Mesenchymal stem cell (in vitro differentiated cells and primary cell): ENCODE measurements at regions not wholly inside any gene's neighbourhood (a gene's known extent, or its start where the extent isn't known, plus 50 kb on each side); places are given as distances from the start of the nearest gene placed in this dataset.

ENCODE experiments used
- DNase-seq: peaks from one replicate; pipeline ENCODE4 v3.0.0-alpha.2; 2013
- H2AFZ ChIP-seq: one replicate; pipeline ENCODE4 v1.6.1; 2013; ENCODE audit warnings: low read depth, mild to moderate bottlenecking, control low read depth, inconsistent platforms, low read length, moderate library complexity
- H2AK5ac ChIP-seq: 2 replicates; pipeline ENCODE4 v1.6.1; 2013; ENCODE audit warnings: low read length, moderate library complexity, mild to moderate bottlenecking, inconsistent platforms; ENCODE audit not compliant: severe bottlenecking
- H2BK120ac ChIP-seq: one replicate; pipeline ENCODE4 v1.6.1; 2013; ENCODE audit warnings: low read depth, mild to moderate bottlenecking, inconsistent platforms, low read length, moderate library complexity
- H2BK12ac ChIP-seq, 2 experiments: one replicate each; pipeline ENCODE4 v1.6.1; 2013; ENCODE audit warnings: inconsistent platforms in 2 of 2, low read length in 2 of 2, mild to moderate bottlenecking in 2 of 2, moderate library complexity in 2 of 2, control low read depth in 1 of 2
- H2BK15ac ChIP-seq: one replicate; pipeline ENCODE4 v1.6.1; 2013; ENCODE audit warnings: mild to moderate bottlenecking, low read depth, inconsistent platforms; ENCODE audit not compliant: poor library complexity, severe bottlenecking
- H2BK5ac ChIP-seq: 2 replicates; pipeline ENCODE4 v1.6.1; 2013; ENCODE audit warnings: low read depth, mild to moderate bottlenecking, low read length, control low read depth, inconsistent platforms; ENCODE audit not compliant: poor library complexity, severe bottlenecking
- H3K14ac ChIP-seq, 2 experiments: one replicate each; pipeline ENCODE4 v1.6.1; 2013; ENCODE audit warnings: inconsistent platforms in 2 of 2, low read length in 2 of 2, control low read depth in 1 of 2, mild to moderate bottlenecking in 1 of 2, moderate library complexity in 1 of 2
- H3K18ac ChIP-seq, 2 experiments: one replicate each; pipeline ENCODE4 v1.6.1; 2013; ENCODE audit warnings: inconsistent platforms in 2 of 2, low read length in 2 of 2, control low read depth in 1 of 2, low read depth in 1 of 2, mild to moderate bottlenecking in 1 of 2
- H3K23ac ChIP-seq, 2 experiments: one replicate each; pipeline ENCODE4 v1.6.1; 2013; ENCODE audit warnings: inconsistent platforms in 2 of 2, low read length in 2 of 2, mild to moderate bottlenecking in 2 of 2, moderate library complexity in 2 of 2, control low read depth in 1 of 2
- H3K27ac ChIP-seq: 2 replicates; pipeline ENCODE4 v1.5.1; 2013; ENCODE audit warnings: mild to moderate bottlenecking, moderate library complexity, low read length, control low read depth, inconsistent platforms; ENCODE audit not compliant: poor library complexity, severe bottlenecking
- H3K27me3 ChIP-seq, 2 experiments: 2 replicates each; pipeline versions ENCODE4 v1.6.1 to v1.7.0; 2013; ENCODE audit warnings: low read length in 2 of 2, mild to moderate bottlenecking in 2 of 2, moderate library complexity in 2 of 2, control low read depth in 1 of 2, inconsistent platforms in 1 of 2; ENCODE audit not compliant: control insufficient read depth in 1 of 2, insufficient read depth in 1 of 2
- H3K36me3 ChIP-seq, 2 experiments: 2 replicates each; pipeline versions ENCODE4 v1.6.1 to v1.7.0; 2013; ENCODE audit warnings: low read length in 2 of 2, control low read depth in 1 of 2, inconsistent platforms in 1 of 2, low read depth in 1 of 2, mild to moderate bottlenecking in 1 of 2; ENCODE audit not compliant: insufficient read depth in 2 of 2, control insufficient read depth in 1 of 2
- H3K4ac ChIP-seq, 2 experiments: one replicate each; pipeline ENCODE4 v1.6.1; 2013; ENCODE audit warnings: inconsistent platforms in 2 of 2, low read length in 2 of 2, mild to moderate bottlenecking in 2 of 2, moderate library complexity in 2 of 2, control low read depth in 1 of 2, low read depth in 1 of 2
- H3K4me1 ChIP-seq: 2 replicates; pipeline ENCODE4 v1.6.1; 2013; ENCODE audit warnings: low read depth, low read length, control low read depth; ENCODE audit not compliant: control insufficient read depth, insufficient read depth
- H3K4me2 ChIP-seq: 2 replicates; pipeline ENCODE4 v1.6.1; 2013; ENCODE audit warnings: low read length, mild to moderate bottlenecking, inconsistent platforms; ENCODE audit not compliant: poor library complexity, severe bottlenecking
- H3K4me3 ChIP-seq, 2 experiments: 2 replicates each; pipeline versions ENCODE4 v1.5.1 to v1.7.0; 2013; ENCODE audit warnings: low read length in 2 of 2, mild to moderate bottlenecking in 2 of 2, control low read depth in 1 of 2, low read depth in 1 of 2; ENCODE audit not compliant: insufficient read depth in 1 of 2
- H3K79me1 ChIP-seq: replicated peaks from 2 replicates; pipeline ENCODE4 v1.6.1; 2013; ENCODE audit warnings: mild to moderate bottlenecking, control low read depth, low read length, inconsistent platforms; ENCODE audit not compliant: poor library complexity, severe bottlenecking
- H3K9ac ChIP-seq: 2 replicates; pipeline ENCODE4 v1.7.0; 2013; ENCODE audit warnings: mild to moderate bottlenecking, low read length, moderate library complexity
- H3K9me3 ChIP-seq: 2 replicates; pipeline ENCODE4 v1.7.0; 2013; ENCODE audit warnings: mild to moderate bottlenecking, low read length; ENCODE audit not compliant: control insufficient read depth
- H4K8ac ChIP-seq: one replicate; pipeline ENCODE4 v1.6.1; 2013; ENCODE audit warnings: inconsistent platforms, mild to moderate bottlenecking, low read length, moderate library complexity
- H4K91ac ChIP-seq: one replicate; pipeline ENCODE4 v1.6.1; 2013; ENCODE audit warnings: mild to moderate bottlenecking, low read length, inconsistent platforms
- WGBS: methylation state at CpG from one replicate; pipeline ENCODE4 v1.1.7; 2013; ENCODE audit warnings: mixed read lengths; 5-methylcytosine and 5-hydroxymethylcytosine counted together

GRCh38 chr10:10293041-10293440 is 724.6 kb upstream of the CELF2 start:
- Histone ChIP-seq H3K4ac (no peak overlapping the region), H3K14ac (no peak overlapping the region), H2BK12ac (no peak overlapping the region), H3K18ac (no peak overlapping the region), H2AFZ (no peak overlapping the region), H2BK15ac (no peak overlapping the region), H3K27ac (no peak overlapping the region), H3K4me3 (peak overlapping the region in 1 of 2 experiments; percentile 45), H2AK5ac (no peak overlapping the region), H3K4me1 (peaks cover 2% of the 10 kb centered on the region), H3K23ac (no peak overlapping the region), H2BK5ac (no peak overlapping the region), H4K91ac (no peak overlapping the region), H2BK120ac (no peak overlapping the region), H3K9me3 (no peaks in the 10 kb centered on the region), H3K27me3 (no peaks in the 10 kb centered on the region), H3K79me1 (no peaks in the 10 kb centered on the region), H3K4me2 (no peak overlapping the region), H3K9ac (peak overlapping the region; percentile 73), H3K36me3 (no peaks in the 10 kb centered on the region), H4K8ac (no peak overlapping the region)
- no peak for DNase-seq
- no CpG with 5 or more reads among the region's 1 CpG for WGBS

DNA sequence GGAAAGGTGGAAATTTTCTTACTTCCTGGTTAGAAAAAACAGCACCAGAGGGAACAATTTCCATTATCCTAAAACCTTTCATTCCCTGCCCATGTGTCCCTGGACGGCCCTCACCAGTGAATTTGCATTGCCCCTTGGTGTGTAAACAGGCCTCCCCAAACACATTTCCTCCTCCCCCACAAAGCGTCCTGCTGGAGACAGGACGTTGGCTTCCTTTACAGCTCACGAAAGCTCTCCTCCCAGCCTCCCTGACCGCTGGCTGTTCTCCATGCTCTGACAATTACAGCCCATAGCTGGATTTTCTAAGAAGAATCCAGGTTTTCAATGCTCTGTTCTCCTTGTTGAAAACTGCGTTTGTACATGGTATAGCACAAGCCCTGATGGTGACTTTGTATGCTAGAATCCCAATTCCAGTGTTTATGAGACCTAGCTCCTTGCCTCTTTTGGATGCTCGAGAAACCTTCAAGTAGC is 724.2 kb upstream of the CELF2 start:
- H3K27me3 ChIP-seq, result no peaks in the 10 kb centered on the region
- no peak overlapping the region for H3K4ac ChIP-seq
- WGBS, result 34% methylated on average over 7 of the region's 7 CpGs
- H3K23ac ChIP-seq, result no peak overlapping the region
- peak overlapping the region in 1 of 2 experiments; percentile 45 for H3K4me3 ChIP-seq
- no peak for DNase-seq
- H4K91ac ChIP-seq, result peak overlapping the region; percentile 11
- no peak overlapping the region for H3K14ac ChIP-seq
- peak overlapping the region in 1 of 2 experiments; percentile 54 for H2BK12ac ChIP-seq
- H3K79me1 ChIP-seq, result no peaks in the 10 kb centered on the region
- H2BK120ac ChIP-seq, result no peak overlapping the region
- H3K9me3 ChIP-seq, result no peaks in the 10 kb centered on the region
- H3K36me3 ChIP-seq, result no peaks in the 10 kb centered on the region
- peak overlapping the region; percentile 21 for H4K8ac ChIP-seq
- no peak overlapping the region for H2BK15ac ChIP-seq
- H3K9ac ChIP-seq, result peak overlapping the region; percentile 73
- H3K27ac ChIP-seq, result no peak overlapping the region
- peaks cover 2% of the 10 kb centered on the region for H3K4me1 ChIP-seq
- no peak overlapping the region for H2BK5ac ChIP-seq
- H2AFZ ChIP-seq, result peak overlapping the region; percentile 61
- H2AK5ac ChIP-seq, result no peak overlapping the region
- no peak overlapping the region for H3K4me2 ChIP-seq
- H3K18ac ChIP-seq, result no peak overlapping the region

DNA sequence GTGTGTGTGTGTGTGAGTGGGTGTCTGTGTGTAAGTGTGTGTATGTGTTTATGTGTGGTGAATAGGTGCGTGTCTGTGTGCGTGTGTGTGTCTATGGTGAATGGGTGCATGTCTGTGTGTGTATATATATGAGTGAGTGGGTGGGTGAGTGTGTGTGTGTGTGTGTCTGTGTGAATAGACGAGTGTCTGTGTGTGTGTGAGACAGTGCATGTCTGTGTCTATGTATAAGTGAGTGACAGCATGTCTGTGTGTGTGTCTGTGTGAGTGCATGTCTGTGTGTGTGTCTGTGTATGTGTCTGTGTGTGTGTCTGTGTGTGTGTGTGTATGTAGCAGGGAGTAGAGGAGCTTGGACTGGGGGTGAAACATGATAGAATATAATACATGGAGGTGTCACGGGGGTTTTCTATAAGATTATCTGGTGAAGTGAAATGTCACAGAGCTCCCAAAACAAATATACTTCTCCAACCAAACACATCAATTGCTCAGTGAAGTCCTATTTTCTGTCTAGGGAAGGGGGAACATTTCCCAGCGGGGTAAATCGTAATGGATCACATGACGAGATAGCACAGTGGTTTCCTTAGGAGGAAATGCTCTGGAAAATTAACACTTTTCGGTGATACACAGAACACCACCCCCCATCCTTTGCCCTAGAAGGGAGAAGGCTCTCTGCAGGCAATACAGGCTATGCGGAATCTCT is 723.3 kb upstream of the CELF2 start:
- Histone ChIP-seq H2AFZ (no peak overlapping the region), H4K8ac (peak overlapping the region; percentile 42), H2BK12ac (peak overlapping the region; percentile 38 to 59), H2BK120ac (no peak overlapping the region), H3K4me2 (no peak overlapping the region), H3K79me1 (no peaks in the 10 kb centered on the region), H3K9me3 (no peaks in the 10 kb centered on the region), H3K4me3 (no peak overlapping the region), H3K4ac (no peak overlapping the region), H3K23ac (no peak overlapping the region), H3K27ac (no peak overlapping the region), H3K9ac (no peak overlapping the region), H3K36me3 (no peaks in the 10 kb centered on the region), H2BK15ac (no peak overlapping the region), H2BK5ac (no peak overlapping the region), H3K18ac (peak overlapping the region in 1 of 2 experiments; percentile 71), H3K14ac (no peak overlapping the region), H2AK5ac (no peak overlapping the region), H4K91ac (peak overlapping the region; percentile 11), H3K27me3 (no peaks in the 10 kb centered on the region), H3K4me1 (peaks cover 2% of the 10 kb centered on the region)
- DNase-seq, result no peak
- 95% methylated on average over 6 of the region's 9 CpGs for WGBS

DNA sequence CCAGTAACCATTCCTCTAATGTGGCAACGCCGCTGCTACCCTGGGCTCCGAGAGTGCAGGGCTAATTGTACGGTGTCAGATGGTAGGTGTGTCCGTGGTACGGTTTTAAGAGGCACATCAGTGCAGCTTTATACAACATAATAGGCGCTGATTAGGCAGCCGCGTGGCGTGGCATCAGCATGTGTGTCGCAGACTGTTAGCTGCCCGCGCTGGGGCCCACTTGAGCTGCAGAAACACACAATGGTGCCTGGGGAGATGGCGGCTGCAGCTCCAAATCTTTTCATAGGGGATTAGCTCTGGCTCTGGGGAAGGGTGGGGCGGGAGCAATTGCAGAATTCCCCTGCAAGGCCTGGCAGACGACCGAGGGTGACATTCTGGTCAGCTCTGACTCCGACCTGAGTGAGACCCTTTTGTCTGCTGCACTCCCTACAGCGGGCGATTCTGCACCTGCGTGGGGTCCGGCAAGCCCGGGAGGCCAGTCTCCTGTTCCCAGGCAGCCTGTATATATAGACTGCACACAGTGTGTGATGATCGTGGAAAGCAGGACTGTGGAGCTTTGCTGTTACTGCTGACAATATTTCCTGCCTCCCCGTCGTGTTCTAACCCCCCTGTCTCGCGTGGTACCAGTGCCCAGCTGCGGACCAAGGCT is 722.7 kb upstream of the CELF2 start:
- no peaks in the 10 kb centered on the region for H3K9me3 ChIP-seq
- H2BK5ac ChIP-seq, result no peak overlapping the region
- H3K4me1 ChIP-seq, result peaks cover 2% of the 10 kb centered on the region
- H3K23ac ChIP-seq, result no peak overlapping the region
- DNase-seq, result no peak
- WGBS, result 88% methylated on average over 29 of the region's 29 CpGs
- H3K79me1 ChIP-seq, result no peaks in the 10 kb centered on the region
- no peak overlapping the region for H3K4me2 ChIP-seq
- H3K27me3 ChIP-seq, result no peaks in the 10 kb centered on the region
- H4K8ac ChIP-seq, result no peak overlapping the region
- no peak overlapping the region for H3K9ac ChIP-seq
- no peak overlapping the region for H4K91ac ChIP-seq
- no peak overlapping the region for H2AK5ac ChIP-seq
- no peak overlapping the region for H2BK15ac ChIP-seq
- peak overlapping the region in 1 of 2 experiments; percentile 18 for H3K14ac ChIP-seq
- no peak overlapping the region for H3K4me3 ChIP-seq
- H3K36me3 ChIP-seq, result no peaks in the 10 kb centered on the region
- H3K27ac ChIP-seq, result no peak overlapping the region
- H2BK12ac ChIP-seq, result no peak overlapping the region
- no peak overlapping the region for H3K4ac ChIP-seq
- H2AFZ ChIP-seq, result no peak overlapping the region
- no peak overlapping the region for H2BK120ac ChIP-seq
- H3K18ac ChIP-seq, result no peak overlapping the region
